ENCODE measurements at regions not wholly inside any gene's neighbourhood (a gene's known extent, or its start where the extent isn't known, plus 50 kb on each side); places are given as distances from the start of the nearest gene placed in this dataset.

DNA sequence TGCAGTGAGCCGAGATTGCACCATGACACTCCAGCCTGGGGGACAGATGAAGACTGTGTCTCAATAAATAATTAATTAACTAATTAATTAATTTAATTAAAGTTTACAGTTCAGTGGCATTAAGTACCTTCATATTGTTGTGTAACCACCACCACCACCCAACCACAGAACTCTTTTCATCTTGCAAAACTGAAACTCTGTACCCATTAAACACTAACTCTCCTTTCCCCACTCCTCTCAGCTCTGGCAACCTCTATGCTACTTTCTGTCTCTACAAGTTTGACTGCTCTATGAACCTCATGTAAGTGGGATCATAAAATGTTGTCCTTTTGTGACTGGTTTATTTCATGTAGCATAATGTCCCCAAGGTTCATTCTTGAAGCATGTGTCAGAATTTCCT, 259.3 kb upstream of the MDFIC2 start:
- DNase-seq, result no peak

DNA sequence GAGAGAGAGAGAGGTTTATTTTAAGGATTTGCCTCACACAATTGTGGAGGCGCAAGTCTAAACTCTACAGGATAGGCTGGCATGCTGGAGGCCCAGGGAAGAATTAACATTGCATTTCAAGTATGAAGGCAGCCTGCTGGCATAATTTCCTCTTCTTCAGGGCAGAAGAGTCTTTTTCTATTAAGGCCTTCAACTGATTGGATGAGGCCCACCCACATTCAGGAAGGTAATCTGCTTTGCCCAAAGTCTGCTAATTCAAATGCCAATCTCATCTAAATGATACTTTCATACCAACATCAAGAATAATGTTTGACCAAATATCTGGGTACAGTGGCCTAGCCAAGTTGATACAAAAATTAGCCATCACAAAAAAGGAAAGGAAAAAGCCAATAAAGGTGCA, 258.1 kb upstream of the MDFIC2 start:
- Histone ChIP-seq H3K4me1 (no peaks in the 10 kb centered on the region), H3K27me3 (no peaks in the 10 kb centered on the region), H3K9me3 (no peaks in the 10 kb centered on the region), H3K36me3 (no peaks in the 10 kb centered on the region), H3K27ac (no peak overlapping the region), H3K4me3 (no peak overlapping the region)
- no peak for DNase-seq
- intact Hi-C loops (cut with DNase I; ENCODE audit: low total_unique reads), result no loop called here
- TF ChIP-seq POLR2A (IDR thresholded peaks at IDR 0.05), result no peak
- TF ChIP-seq, protein P1, sequence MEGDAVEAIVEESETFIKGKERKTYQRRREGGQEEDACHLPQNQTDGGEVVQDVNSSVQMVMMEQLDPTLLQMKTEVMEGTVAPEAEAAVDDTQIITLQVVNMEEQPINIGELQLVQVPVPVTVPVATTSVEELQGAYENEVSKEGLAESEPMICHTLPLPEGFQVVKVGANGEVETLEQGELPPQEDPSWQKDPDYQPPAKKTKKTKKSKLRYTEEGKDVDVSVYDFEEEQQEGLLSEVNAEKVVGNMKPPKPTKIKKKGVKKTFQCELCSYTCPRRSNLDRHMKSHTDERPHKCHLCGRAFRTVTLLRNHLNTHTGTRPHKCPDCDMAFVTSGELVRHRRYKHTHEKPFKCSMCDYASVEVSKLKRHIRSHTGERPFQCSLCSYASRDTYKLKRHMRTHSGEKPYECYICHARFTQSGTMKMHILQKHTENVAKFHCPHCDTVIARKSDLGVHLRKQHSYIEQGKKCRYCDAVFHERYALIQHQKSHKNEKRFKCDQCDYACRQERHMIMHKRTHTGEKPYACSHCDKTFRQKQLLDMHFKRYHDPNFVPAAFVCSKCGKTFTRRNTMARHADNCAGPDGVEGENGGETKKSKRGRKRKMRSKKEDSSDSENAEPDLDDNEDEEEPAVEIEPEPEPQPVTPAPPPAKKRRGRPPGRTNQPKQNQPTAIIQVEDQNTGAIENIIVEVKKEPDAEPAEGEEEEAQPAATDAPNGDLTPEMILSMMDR (IDR thresholded peaks at IDR 0.05), result no peak

More for the DNA sequence above, 259.3 kb upstream of the MDFIC2 start:
- H3K4me1 ChIP-seq, result no peaks in the 10 kb centered on the region
- H3K36me3 ChIP-seq, result no peaks in the 10 kb centered on the region
- H3K4me3 ChIP-seq, result no peak overlapping the region
- intact Hi-C loops (cut with DNase I; ENCODE audit: low total_unique reads), result no loop called here
- H3K27ac ChIP-seq, result no peak overlapping the region
- H3K27me3 ChIP-seq, result no peaks in the 10 kb centered on the region
- H3K9me3 ChIP-seq, result no peaks in the 10 kb centered on the region
- TF ChIP-seq POLR2A (IDR thresholded peaks at IDR 0.05), result no peak
- TF ChIP-seq, protein P1 (IDR thresholded peaks at IDR 0.05), result no peak

DNA sequence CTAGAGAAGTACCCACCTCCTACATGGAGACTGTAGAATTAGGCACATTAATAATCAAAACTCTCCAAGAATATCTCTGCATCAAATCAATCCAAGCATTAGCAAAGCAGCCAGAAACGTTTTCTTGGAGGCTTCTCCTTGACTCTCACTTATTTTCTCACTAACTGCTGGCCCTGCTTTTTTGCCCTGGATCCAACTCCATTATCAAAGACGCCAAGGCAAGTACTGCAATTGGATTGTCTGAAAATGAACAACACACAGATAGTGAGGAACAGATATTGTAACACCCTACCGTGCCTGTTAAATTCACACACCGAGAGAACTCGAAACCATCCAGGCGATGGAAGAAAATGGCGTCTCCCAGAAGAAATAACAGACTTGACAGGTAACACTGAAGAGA, 256.2 kb upstream of the MDFIC2 start:
- H3K27me3 ChIP-seq, result no peaks in the 10 kb centered on the region
- H3K9me3 ChIP-seq, result no peaks in the 10 kb centered on the region
- H3K36me3 ChIP-seq, result no peaks in the 10 kb centered on the region
- no peak overlapping the region for H3K27ac ChIP-seq
- intact Hi-C loops (cut with DNase I; ENCODE audit: low total_unique reads), result no loop called here
- no peak for DNase-seq
- no peaks in the 10 kb centered on the region for H3K4me1 ChIP-seq
- H3K4me3 ChIP-seq, result no peak overlapping the region
- TF ChIP-seq POLR2A (IDR thresholded peaks at IDR 0.05), result no peak
- TF ChIP-seq, protein P1 (IDR thresholded peaks at IDR 0.05), result no peak

DNA sequence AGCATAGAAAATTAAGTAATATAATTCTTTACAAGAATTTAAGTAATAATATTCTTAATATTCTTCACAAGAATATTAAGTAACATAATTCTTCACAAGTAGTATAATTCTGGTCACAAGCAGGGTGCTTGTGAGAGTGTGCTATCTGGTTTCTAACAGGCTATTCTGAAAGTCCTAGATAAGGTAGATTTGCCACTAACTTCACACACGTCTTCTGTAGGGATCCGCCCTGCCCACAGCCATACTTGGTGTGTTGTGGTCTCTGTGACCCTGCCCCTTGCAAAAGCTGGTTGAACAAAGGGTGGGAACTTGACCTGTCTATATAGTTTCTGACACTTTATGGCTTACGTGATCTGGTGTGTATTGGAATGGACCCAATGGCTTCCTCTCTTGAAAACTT, 253.4 kb upstream of the MDFIC2 start:
- intact Hi-C loops (cut with DNase I; ENCODE audit: low total_unique reads), result no loop called here

DNA sequence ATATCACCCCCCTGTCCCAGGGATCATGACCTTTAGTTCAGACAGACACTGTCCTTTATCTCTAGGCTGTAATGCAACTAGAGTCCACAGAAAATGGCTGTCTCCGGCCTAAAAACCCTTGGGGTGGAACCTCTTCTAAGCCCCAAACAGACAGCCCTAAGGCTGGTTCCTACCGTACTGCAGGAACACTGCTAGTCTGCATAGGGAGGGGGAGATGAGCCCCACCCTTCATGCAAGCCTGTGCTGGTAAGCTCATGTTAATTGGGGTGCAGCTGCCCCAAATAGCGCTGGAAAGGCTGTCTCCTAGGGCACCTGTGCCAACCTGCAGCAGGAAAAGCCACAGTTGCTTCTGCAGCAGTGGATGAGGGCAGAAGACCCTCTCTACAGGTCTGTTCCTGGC, 252.1 kb upstream of the MDFIC2 start:
- Histone ChIP-seq H3K4me1 (no peaks in the 10 kb centered on the region), H3K36me3 (no peaks in the 10 kb centered on the region), H3K27me3 (no peaks in the 10 kb centered on the region), H3K9me3 (no peaks in the 10 kb centered on the region), H3K4me3 (no peak overlapping the region), H3K27ac (no peak overlapping the region)
- no peak for DNase-seq
- intact Hi-C loops (cut with DNase I; ENCODE audit: low total_unique reads), result no loop called here
- TF ChIP-seq, protein P1 (IDR thresholded peaks at IDR 0.05), result no peak
- no peak for TF ChIP-seq POLR2A (IDR thresholded peaks at IDR 0.05)

More for the DNA sequence above, 253.4 kb upstream of the MDFIC2 start:
- Histone ChIP-seq H3K27ac (no peak overlapping the region), H3K36me3 (no peaks in the 10 kb centered on the region), H3K9me3 (no peaks in the 10 kb centered on the region), H3K27me3 (no peaks in the 10 kb centered on the region), H3K4me3 (no peak overlapping the region), H3K4me1 (no peaks in the 10 kb centered on the region)
- no peak for TF ChIP-seq POLR2A (IDR thresholded peaks at IDR 0.05)
- TF ChIP-seq, protein P1 (IDR thresholded peaks at IDR 0.05), result no peak
- no peak for DNase-seq

All from uterus (tissue), 3 donors.